Endodermal cell (in vitro differentiated cells): ENCODE measurements at regions not wholly inside any gene's neighbourhood (a gene's known extent, or its start where the extent isn't known, plus 50 kb on each side); places are given as distances from the start of the nearest gene placed in this dataset.

ENCODE experiments used
- DNase-seq: peaks from one replicate; pipeline ENCODE4 v3.0.0-alpha.2; 2017
- H3K27ac ChIP-seq: 2 replicates; pipeline ENCODE4 v1.5.1; 2013; ENCODE audit warnings: mild to moderate bottlenecking, low read depth, low read length, moderate library complexity
- H3K27me3 ChIP-seq: 2 replicates; pipeline ENCODE4 v1.6.1; 2013; ENCODE audit warnings: mild to moderate bottlenecking, low read length, moderate library complexity; ENCODE audit not compliant: insufficient read depth, control insufficient read depth, poor library complexity, severe bottlenecking
- H3K36me3 ChIP-seq: 2 replicates; pipeline ENCODE4 v1.7.0; 2013; ENCODE audit warnings: mild to moderate bottlenecking, low read length, moderate library complexity; ENCODE audit not compliant: control insufficient read depth, insufficient read depth
- H3K4me1 ChIP-seq: one replicate; pipeline ENCODE4 v1.7.0; 2013; ENCODE audit warnings: low read length; ENCODE audit not compliant: control insufficient read depth, insufficient read depth
- H3K4me3 ChIP-seq: 2 replicates; pipeline ENCODE4 v1.5.1; 2013; ENCODE audit warnings: mild to moderate bottlenecking, low read length, moderate library complexity
- H3K9ac ChIP-seq: 2 replicates; pipeline ENCODE4 v1.6.1; 2013; ENCODE audit warnings: mild to moderate bottlenecking, low read length, moderate library complexity; ENCODE audit not compliant: poor library complexity, severe bottlenecking; ENCODE audit errors: extremely low read depth
- H3K9me3 ChIP-seq: 2 replicates; pipeline ENCODE4 v1.6.1; 2013; ENCODE audit warnings: mild to moderate bottlenecking, low read length, moderate library complexity; ENCODE audit not compliant: control insufficient read depth
- H3K27ac Mint-ChIP-seq: 2 replicates; pipeline ENCODE4 v1.8.0; 2020; ENCODE audit warnings: mixed read lengths
- H3K27me3 Mint-ChIP-seq: 2 replicates; pipeline ENCODE4 v1.8.0; 2021; ENCODE audit warnings: mild to moderate bottlenecking, mixed read lengths; ENCODE audit not compliant: insufficient read depth
- H3K36me3 Mint-ChIP-seq: 2 replicates; pipeline ENCODE4 v1.8.0; 2020; ENCODE audit warnings: low read depth, mixed read lengths
- H3K4me1 Mint-ChIP-seq: 2 replicates; pipeline ENCODE4 v1.8.0; 2020; ENCODE audit warnings: mixed read lengths
- H3K4me3 Mint-ChIP-seq: 2 replicates; pipeline ENCODE4 v1.8.0; 2020; ENCODE audit warnings: mild to moderate bottlenecking, moderate library complexity, mixed read lengths
- H3K9me3 Mint-ChIP-seq: 2 replicates; pipeline ENCODE4 v1.8.0; 2020; ENCODE audit warnings: mild to moderate bottlenecking, mixed read lengths
- CTCF ChIP-seq: fragments of 200-600 bp; sonication (generic); conservative IDR thresholded peaks from 2 replicates; pipeline ENCODE4 v1.5.0; 2021; ENCODE audit warnings: antibody characterized with exemption, mild to moderate bottlenecking
- WGBS, 2 experiments: methylation state at CpG; one replicate each; pipeline versions ENCODE4 v1.1.5 to v1.1.7; 2013; ENCODE audit warnings: missing lambda C conversion rate in 2 of 2, mixed read lengths in 1 of 2; ENCODE audit not compliant: insufficient coverage in 1 of 2, insufficient read length in 1 of 2; 5-methylcytosine and 5-hydroxymethylcytosine counted together

GRCh38 chr6:20025681-20026080 lies 186.6 kb downstream of the MBOAT1 start:
- TF ChIP-seq CTCF, result no peak
- H3K4me1 Mint-ChIP-seq, result no peaks in the 10 kb centered on the region
- peaks cover 3% of the 10 kb centered on the region for H3K9me3 Mint-ChIP-seq
- Histone ChIP-seq H3K9me3 (no peaks in the 10 kb centered on the region), H3K27me3 (no peaks in the 10 kb centered on the region), H3K4me1 (no peaks in the 10 kb centered on the region), H3K9ac (no peak overlapping the region), H3K27ac (no peak overlapping the region), H3K4me3 (no peak overlapping the region), H3K36me3 (no peaks in the 10 kb centered on the region)
- no peaks in the 10 kb centered on the region for H3K27me3 Mint-ChIP-seq
- WGBS, 2 experiments, result 93 to 96% methylated on average over 2 of the region's 2 CpGs
- no peak for DNase-seq
- H3K27ac Mint-ChIP-seq, result no peak overlapping the region
- H3K4me3 Mint-ChIP-seq, result no peak overlapping the region
- no peaks in the 10 kb centered on the region for H3K36me3 Mint-ChIP-seq

DNA sequence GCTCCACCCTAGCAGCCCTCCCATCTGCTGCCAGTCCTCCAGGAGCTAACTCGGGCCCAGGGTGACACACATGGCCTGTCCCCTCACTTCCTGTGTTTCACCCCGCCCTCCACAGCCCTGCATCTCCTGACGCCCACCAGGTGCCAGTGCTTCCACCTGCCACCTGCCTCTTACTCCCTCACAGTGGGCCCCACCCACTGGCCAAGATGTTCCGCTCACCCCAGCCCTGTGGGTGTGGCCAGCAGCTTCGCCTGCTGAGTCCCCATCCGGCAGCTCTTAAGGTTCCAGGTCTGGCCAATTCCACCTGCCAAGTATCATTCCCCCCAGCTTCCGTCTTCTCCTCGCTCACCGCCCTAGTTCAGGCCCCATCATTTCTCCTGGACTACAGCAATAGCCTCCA lies 184.1 kb downstream of the MBOAT1 start:
- Histone ChIP-seq H3K27me3 (no peaks in the 10 kb centered on the region), H3K27ac (no peak overlapping the region), H3K9ac (no peak overlapping the region), H3K4me1 (no peaks in the 10 kb centered on the region), H3K9me3 (no peaks in the 10 kb centered on the region), H3K4me3 (no peak overlapping the region), H3K36me3 (no peaks in the 10 kb centered on the region)
- no peak for DNase-seq
- 87 to 94% methylated on average over 6 to 9 of the region's 9 CpGs for WGBS, 2 experiments
- no peak for TF ChIP-seq CTCF
- peaks cover 1% of the 10 kb centered on the region for H3K4me1 Mint-ChIP-seq
- H3K9me3 Mint-ChIP-seq, result peaks cover 10% of the 10 kb centered on the region
- H3K27ac Mint-ChIP-seq, result no peak overlapping the region
- H3K4me3 Mint-ChIP-seq, result no peak overlapping the region
- H3K36me3 Mint-ChIP-seq, result peaks cover 1% of the 10 kb centered on the region
- H3K27me3 Mint-ChIP-seq, result no peaks in the 10 kb centered on the region

- no peak overlapping the region for H3K27ac ChIP-seq
- no peak for DNase-seq
- H3K4me3 Mint-ChIP-seq, result no peak overlapping the region
- no peak overlapping the region for H3K27ac Mint-ChIP-seq
- no peaks in the 10 kb centered on the region for H3K27me3 ChIP-seq
- 93% methylated on average over 4 of the region's 4 CpGs for WGBS, 2 experiments
- no peaks in the 10 kb centered on the region for H3K36me3 ChIP-seq
- no peak overlapping the region for H3K4me3 ChIP-seq
- H3K9ac ChIP-seq, result no peak overlapping the region
- H3K9me3 ChIP-seq, result no peaks in the 10 kb centered on the region
- peaks cover 8% of the 10 kb centered on the region for H3K9me3 Mint-ChIP-seq
- peaks cover 2% of the 10 kb centered on the region for H3K36me3 Mint-ChIP-seq
- H3K4me1 Mint-ChIP-seq, result peaks cover 6% of the 10 kb centered on the region
- H3K27me3 Mint-ChIP-seq, result no peaks in the 10 kb centered on the region
- no peak for TF ChIP-seq CTCF
- H3K4me1 ChIP-seq, result no peaks in the 10 kb centered on the region
Measured at GRCh38 chr6:20028562-20028961, 183.7 kb downstream of the MBOAT1 start.
